GM18909 (cell line): ENCODE measurements at regions not wholly inside any gene's neighbourhood (a gene's known extent, or its start where the extent isn't known, plus 50 kb on each side); places are given as distances from the start of the nearest gene placed in this dataset.
"Not testable (repeated sequence)": the region's sequence is repeated elsewhere in the genome, so short reads cannot be mapped to it uniquely, and the experiment has no call there.

Experiments used
- ATAC-seq: cut with Tn5 transposase; IDR thresholded peaks from one replicate; pipeline ENCODE4 v1.9.1; 2021; ENCODE audit warnings: mild to moderate bottlenecking; ENCODE audit not compliant: unreplicated experiment, poor library complexity

DNA sequence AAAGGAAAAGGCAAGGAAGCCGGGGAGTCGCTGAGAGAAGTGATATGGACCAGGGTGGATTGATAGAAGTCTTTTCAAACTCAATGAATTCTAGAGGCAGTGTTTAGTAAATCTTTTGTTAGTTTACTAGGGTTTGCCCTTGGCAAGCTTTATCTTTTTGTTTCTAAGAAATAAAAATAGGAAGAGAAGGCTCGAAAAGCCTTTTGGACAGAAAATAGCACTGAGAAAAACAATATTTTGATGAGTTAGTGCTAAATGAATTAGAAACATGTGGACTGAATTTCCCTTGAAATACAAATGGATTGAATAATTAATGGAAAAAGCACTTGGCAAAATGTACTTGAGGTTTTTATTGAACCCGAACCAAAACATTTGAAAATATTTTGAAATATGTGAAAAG lies 121.8 kb upstream of the SPAG17 start:
- no peak for ATAC-seq

DNA sequence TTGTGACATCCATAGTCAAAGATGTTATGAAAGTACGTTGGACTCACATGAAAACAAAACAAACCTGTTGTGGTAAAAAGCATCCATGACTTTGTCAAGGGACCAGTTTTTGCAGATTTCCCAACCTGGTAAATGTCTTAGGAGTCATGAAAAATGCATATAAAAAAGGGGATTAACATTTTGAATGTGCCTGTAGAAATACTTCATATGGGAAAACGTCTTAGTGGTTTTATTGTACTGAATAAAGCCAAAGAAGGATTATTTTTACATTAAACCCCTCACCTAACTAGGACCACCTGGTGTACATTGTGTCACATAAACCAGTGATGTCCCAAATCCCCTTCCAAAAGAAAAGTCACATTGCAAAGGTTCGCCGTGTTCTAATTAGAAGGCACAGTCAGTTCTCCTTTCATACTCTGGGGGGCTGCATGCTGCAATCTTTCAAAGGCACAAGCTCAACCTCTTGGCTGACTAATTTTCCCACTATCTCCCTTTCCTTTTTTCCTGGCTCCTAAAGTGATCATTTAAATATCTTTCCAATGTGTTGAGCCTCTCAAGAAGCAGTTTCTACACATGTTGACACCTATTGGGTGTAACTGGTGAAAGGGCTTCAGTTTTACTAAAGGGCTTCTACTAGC lies 119.8 kb upstream of the SPAG17 start:
- no peak for ATAC-seq

DNA sequence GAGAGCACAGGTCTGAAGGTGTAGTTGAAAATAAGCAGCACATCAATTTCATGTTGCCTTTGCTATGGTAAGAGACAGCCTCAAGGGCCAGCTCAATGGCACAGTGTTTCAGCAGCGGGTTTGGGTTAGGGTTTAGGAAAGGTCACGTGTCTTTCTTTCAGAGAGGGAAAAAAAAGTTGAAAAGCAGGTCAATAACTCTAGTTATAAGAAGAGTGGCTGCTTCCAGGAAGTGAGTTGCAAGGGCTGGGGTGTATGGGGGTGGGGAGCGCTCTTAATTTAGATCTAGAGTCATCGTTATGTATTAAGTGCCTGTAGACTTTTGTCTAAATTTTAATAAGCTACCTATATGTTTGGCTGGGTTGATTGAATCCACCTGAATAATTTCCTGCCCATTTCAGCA lies 118.5 kb upstream of the SPAG17 start:
- no peak for ATAC-seq

DNA sequence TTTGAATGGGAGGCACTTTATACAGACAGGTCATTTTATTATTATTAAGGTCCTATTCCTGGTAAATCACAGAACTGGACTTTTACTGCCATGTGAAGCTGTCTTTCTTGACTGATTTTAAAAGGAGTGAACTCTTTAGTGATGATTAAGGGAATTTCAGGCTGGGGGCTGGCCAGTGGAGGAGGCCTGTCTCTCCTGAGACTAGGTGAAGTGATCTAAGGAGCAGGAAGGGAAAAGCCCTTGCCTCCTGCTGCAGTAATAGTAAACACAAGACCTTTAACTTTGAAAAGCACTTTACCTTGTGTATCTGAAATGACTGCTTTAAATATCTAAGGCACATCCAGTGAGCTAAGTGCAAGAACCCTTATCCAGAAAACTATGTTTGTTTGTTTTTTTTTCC lies 118.0 kb upstream of the SPAG17 start:
- ATAC-seq: no peak

DNA sequence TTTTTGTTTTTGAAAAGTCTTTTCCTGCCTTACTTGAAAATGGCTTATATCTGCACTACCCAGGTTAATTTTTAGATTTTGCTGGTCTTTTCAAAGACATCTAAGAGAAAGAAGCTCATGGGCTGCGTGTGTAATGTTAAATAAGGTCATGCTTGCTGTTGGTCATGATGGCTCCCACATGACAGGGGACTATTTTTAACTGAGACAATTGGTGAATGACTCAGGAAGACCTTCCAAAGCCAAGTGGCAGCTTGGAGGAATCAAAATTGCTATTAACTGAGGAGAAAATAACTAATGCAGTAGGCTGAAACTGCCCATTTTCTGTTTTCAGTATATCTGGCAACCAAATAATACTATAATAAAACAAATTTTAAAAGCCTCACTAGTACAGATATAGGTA lies 117.1 kb upstream of the SPAG17 start:
- no peak for ATAC-seq

DNA sequence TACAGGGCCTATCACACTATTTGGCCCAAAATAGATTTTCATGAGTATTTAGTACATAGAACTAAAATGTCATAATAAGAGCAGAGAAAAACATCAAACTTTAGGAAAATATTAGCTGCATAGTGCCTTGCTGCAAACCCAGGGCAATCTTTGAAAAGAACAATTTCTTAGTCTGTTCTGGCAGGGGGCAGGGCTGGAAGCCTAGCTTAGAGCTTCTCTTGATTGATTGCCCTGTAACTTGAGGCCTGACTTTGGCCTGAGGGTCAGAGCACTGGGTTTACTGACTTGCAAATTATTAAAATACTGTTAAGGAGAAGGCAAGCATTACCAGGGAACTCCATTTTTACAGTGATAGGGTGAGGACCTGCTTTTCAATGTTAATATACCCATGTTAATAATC lies 115.8 kb upstream of the SPAG17 start:
- ATAC-seq: no peak

DNA sequence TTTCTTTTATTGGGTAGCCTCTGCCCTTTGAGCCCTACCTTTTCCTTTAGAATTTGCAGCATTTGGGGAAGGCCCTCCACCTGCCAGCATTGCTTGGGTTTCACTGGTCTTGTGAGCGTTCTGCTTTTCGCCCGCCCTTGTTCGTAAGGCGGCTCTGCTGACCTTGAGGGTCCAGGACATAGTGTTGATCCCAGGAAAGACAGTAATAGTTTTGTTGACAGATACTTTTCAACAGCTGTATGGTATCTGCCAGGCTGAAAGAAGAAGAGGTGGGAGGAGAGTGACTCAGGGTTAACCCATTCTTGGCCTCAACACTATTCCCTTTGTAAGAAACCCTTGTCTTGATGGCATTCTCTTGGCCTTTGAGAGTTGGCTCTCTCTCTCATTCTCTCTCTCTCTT lies 113.4 kb upstream of the SPAG17 start:
- ATAC-seq: no peak

DNA sequence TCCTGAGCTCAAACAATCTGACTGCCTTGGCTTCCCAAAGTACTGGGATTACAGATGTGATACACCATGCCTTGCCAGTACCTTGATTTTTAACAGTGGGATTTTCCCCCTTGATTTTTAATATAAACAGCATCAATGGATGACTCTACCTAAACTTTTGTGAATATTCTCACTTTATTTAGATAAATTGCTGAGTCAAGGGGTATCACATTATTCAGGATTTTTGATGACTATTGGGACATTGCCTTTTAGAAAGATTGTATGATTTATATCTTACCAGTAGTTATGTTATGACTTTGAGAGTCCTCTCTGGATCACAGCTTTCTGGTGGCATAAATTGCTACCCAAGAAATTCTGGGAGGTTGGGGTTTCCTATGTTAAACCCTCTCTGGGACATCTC lies 112.5 kb upstream of the SPAG17 start:
- ATAC-seq: no peak

DNA sequence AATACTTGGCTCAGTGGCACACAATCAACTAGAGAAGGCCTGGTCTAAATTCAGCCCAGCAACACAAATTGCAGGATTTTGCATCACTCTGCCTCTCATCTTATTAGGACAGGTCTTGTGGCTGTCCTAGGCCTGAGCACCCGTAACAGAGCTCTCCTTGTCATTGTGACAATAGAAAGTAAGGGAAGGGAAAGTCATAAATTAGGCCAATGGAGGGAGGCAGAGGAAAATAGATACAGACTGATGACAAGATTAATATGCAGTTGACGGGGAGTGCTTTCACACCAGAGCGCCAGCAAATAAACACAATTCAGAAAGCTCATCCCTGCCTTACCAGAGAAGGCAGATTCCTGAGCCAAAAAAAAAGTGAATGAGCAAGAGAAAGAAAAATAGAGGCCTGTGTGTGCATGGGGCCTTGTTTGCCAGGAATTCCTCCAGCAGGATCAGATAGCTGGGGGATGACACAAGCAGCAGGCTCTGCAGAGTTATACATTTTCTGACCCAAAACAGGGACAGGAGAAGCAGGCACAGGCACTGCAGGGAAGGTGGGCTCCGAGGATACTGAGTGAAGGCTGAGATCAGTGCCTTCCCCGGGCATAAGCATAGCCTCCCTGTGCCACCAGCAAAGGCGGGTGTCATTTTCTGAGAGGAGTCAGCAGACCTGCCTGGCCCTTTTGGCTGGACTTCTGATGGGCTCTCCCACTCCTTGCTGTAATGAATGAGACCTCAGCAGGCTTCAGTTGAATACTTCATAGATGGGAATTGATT lies 110.0 kb upstream of the SPAG17 start:
- no peak for ATAC-seq

DNA sequence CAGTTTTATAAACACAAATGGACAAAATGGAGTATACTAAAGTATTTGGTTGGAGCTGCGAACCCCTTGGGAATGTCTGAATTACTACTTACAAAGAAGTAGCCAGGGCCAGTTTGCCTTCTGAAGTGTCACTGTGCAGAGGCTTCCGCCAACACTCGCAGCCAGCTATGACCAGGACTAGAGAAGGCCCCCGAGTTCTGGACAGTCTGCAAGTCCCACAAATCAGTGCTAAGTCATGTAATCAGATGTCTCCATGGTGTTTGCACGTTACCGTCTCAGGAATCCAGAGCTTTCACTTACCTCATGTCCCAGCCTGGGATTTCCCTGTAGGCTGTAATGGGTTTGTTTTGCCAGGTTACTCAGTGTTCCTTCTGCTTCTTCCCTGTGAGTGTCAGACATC lies 106.6 kb upstream of the SPAG17 start:
- no peak for ATAC-seq

DNA sequence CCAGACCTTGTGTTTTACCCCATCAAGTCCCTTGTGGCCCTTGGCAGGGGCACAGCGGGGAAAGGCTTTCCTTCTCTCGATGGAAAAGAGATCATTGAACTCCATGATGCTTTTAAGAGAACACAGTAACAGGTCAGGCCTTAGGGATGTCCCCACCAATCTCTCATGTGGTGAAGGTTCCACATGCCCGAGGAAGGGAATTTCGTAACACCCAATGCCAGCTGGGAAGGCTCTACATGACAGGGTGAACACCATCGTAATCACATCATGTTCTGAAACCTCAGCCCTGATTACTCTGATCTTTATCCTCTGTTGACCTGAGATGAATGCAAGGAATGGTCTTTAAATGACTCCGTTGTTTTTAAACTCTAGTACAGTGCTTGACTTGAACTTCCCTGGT lies 105.5 kb upstream of the SPAG17 start:
- no peak for ATAC-seq

DNA sequence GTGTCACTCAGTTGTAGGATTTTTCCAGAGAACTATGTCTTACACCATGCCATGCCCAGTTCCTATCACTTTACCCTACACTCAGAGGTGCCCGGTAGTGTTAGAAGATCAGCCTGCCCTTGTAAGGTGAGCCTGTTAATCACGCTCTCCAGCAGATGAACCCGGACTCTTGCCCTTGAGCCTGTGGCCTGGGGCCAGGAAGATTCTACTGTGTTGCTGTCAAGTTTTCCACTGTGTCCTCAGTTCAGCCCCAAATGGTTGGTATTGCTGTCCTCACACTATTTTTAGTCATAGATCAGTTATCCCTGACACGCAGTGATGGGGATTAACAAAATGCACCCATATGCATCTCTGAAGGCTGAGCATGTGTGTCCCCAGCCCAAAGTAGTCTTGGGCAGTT lies 105.0 kb upstream of the SPAG17 start:
- ATAC-seq: no peak

DNA sequence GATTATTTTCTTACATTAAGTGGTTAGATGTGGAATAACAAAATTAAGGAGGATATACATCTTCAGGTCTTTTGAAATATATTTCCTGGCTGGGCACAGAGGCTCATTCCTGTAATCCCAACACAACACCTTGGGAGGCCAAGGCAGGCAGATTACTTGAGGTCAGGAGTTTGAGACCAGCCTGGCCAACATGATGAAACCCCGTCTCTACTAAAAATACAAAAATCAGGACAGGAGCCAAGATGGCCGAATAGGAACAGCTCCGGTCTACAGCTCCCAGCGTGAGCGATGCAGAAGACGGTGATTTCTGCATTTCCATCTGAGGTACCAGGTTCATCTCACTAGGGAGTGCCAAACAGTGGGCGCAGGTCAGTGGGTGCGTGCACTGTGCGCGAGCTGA lies 95.6 kb upstream of the SPAG17 start:
- ATAC-seq: not testable (repeated sequence)

DNA sequence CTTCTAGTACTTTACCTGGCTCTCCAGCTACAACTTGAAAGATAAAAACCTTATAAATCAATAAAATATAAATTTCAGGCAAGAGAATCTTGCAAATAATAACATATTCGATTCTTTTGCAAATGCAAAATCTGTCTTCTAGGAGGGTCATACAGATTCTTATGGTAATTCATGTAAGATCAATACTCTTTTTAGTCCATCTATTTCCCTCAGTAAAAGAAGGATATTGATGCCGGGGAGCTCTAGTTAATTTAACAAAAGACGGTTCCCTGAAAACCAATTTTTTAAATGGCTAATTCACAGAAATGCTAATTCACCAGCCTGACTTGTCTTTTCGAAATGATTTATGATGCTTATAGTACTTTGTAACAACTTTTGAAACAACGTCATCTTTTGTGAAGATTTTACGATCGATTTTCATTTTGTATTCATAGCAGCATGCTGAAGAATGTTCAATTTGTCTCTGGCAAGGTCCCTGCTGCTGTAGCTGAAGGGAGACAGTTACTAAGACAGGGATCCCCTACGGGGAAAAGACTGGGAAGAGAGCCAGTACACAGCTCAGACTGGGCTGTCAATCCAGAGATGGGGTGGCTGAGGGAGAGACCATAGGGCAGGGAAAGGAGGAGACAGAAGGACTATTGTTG lies 90.6 kb upstream of the SPAG17 start:
- ATAC-seq: no peak

DNA sequence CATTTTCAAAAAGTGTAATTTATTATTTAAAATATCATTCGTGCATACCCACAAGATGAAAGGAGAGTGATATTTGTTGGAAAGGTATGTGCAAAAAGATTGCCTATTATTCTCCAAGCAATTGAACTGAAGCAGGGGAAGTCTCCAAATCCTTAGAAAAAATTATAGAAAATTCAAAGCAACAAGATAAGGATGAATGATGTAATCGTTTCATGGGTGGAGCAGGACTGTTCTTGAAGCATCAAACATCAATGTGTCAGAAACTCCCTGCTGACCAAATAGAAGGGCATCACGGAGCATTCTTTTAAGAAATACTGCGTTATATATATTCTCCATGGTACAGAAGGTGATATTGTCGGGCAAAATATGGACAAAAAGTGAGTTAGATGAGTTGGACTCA lies 87.9 kb upstream of the SPAG17 start:
- ATAC-seq: no peak

DNA sequence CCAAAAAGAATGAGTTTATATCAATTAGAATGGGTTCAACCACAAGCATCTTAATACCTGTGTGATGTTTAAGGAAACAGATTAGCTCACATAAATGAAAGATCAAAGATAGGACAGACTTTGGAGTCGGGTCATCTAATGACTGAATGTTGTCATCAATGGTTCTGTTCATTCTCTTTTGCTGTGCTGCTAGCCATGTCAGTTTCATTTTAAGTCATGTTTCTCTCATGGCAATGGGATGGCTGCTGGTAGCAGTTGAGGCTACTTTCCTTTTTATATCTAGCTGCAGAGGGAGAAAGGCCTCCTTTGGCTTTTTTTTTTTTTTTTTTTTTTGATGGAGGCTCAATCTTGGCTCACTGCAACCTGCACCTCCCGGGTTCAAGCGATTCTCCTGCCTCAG lies 86.9 kb upstream of the SPAG17 start:
- ATAC-seq: no peak

DNA sequence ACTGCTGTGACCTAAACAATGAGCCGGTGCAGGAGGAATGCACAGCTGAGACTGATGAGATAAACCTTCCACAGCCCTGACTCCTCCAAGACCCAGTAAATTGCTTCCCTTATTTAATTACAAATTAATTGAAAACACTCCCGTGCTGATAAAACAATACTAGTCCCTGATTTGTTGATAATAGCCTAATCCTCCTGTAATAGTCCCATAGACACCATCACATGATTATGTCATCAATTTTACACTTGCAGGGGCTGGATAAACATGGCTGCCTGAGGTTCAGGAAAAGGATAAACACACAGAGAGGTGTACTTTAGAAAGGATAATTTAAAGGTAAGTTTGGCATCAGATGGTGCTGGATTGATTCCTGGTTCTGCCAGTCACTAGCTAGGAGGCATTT lies 84.6 kb upstream of the SPAG17 start:
- no peak for ATAC-seq

DNA sequence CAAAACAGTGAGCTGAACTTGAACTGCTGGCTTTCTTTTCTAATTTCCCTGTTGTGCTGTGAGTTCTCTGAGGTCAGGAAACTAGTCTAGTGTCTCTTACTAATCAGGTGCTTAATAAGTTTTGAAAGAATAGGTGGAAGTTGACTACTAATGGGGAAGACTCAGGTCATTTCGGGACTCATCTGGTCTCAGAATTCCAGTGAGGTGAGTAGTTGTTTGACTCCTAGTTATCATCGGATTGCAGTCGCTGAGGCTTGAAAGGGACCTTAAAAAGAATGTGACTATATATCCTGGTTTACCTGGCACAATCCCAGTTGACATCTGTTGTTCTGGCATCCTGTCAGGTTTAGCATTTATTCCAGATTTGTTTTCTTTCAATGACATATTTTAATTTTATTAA lies 81.4 kb upstream of the SPAG17 start:
- no peak for ATAC-seq

DNA sequence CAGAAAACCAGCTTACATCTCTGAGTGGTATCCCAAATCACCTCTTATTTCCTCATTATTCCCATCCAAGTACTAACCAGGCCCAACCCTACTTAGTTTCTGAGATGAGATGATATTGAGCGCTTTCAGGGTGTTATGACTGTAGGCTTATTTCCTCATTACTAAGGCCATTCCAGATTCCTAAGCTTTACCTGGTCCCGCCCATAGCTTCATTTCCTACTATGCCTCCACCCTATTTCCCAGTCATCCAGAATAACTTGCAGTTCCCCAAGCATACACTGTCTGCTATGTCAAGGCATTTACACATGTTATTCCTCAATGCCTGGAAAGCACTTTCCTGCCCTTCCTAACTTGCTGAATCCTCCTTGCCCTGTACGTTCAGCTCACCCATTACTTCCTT lies 79.3 kb upstream of the SPAG17 start:
- ATAC-seq: no peak

DNA sequence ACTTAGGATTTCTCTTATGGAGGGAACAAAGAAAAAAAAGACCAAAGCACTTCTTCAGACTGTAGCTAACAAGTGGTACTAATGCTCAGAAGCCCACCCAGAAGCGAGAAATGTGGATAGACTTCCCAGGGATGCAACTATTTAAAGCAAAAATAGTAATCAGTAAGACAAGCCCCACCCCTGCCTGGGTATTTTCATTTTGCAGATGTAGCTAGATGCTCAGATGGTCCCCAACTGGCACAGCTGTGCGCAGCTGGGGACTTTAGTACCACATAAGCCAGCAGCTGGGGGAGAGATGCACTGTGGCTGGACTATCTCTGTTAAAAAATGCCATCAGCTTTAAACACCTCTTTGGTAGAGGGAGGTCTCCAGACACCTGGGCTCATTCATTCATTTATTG lies 77.8 kb upstream of the SPAG17 start:
- ATAC-seq: no peak

DNA sequence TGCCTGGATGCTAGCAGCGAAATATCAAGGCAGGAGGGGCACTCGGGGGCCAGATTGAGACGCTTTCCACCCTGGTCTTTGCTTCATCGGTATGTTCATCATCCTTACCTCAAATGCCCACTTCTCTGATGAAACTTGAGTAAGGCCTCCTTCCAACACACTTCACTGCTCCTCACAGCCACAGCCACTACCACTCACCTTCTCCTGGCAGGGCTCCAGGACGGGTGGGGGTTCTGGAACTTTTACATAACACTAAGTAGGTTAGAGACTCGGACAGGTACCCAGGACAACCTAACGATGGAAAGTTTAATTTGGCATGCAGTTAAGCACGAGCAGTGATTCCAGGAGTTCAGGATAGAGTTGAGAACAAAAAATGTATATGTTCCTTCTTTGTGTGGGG lies 73.9 kb upstream of the SPAG17 start:
- ATAC-seq: no peak

DNA sequence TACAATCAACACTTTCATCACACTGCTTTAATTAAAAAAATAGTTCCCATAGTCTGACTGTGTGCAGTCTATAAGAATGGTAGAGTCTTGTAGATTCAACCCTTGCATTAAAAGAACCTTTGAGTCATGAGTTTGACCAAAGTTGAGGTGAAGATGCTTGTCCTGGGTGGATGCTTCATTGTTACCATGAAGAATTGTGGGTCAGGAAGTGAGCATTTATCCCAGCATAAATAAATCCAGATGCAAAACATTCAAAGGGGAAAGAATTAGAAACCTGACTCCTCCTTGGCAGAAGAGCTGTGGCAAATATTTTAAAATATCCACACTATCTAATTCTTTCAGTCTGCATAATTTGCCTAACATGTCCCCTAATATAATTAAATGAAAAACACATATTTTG lies 72.9 kb upstream of the SPAG17 start:
- no peak for ATAC-seq
